ENCODE measurements at regions not wholly inside any gene's neighbourhood (a gene's known extent, or its start where the extent isn't known, plus 50 kb on each side); places are given as distances from the start of the nearest gene placed in this dataset.

- intact Hi-C loops (cut with DNase I), result no loop called here
- no peak for TF ChIP-seq CTCF (IDR thresholded peaks at IDR 0.05)
- no peak overlapping the region for H3K4me3 ChIP-seq
- DNase-seq, result no peak
- H3K36me3 ChIP-seq, result no peaks in the 10 kb centered on the region
- no peak overlapping the region for H3K9ac ChIP-seq (ENCODE audit: low read depth in 2 of 2, low read length in 2 of 2)
- H3K4me1 ChIP-seq, result no peaks in the 10 kb centered on the region
- no peaks in the 10 kb centered on the region for H3K9me3 ChIP-seq
- no peaks in the 10 kb centered on the region for H3K27me3 ChIP-seq
- no peak overlapping the region for H3K27ac ChIP-seq
Measured at GRCh38 chrX:69260169-69260568, 94.9 kb upstream of the PJA1 start.

- no peak for DNase-seq
- intact Hi-C loops (cut with DNase I), result no loop called here
- Histone ChIP-seq H3K9me3 (no peaks in the 10 kb centered on the region), H3K4me3 (no peak overlapping the region), H3K36me3 (no peaks in the 10 kb centered on the region), H3K27me3 (no peaks in the 10 kb centered on the region), H3K4me1 (no peaks in the 10 kb centered on the region), H3K9ac (ENCODE audit: low read depth in 2 of 2, low read length in 2 of 2) (no peak overlapping the region), H3K27ac (no peak overlapping the region)
- TF ChIP-seq CTCF (IDR thresholded peaks at IDR 0.05), result no peak
Measured at GRCh38 chrX:69258893-69259292, 93.6 kb upstream of the PJA1 start.

GRCh38 chrX:69257499-69258127, 92.4 kb upstream of the PJA1 start:
- no peak overlapping the region for H3K4me3 ChIP-seq
- no peaks in the 10 kb centered on the region for H3K36me3 ChIP-seq
- no peaks in the 10 kb centered on the region for H3K9me3 ChIP-seq
- no peak overlapping the region for H3K9ac ChIP-seq (ENCODE audit: low read depth in 2 of 2, low read length in 2 of 2)
- intact Hi-C loops (cut with DNase I), result no loop called here
- no peak for TF ChIP-seq CTCF (IDR thresholded peaks at IDR 0.05)
- H3K4me1 ChIP-seq, result no peaks in the 10 kb centered on the region
- no peaks in the 10 kb centered on the region for H3K27me3 ChIP-seq
- no peak overlapping the region for H3K27ac ChIP-seq
- DNase-seq, result no peak

GRCh38 chrX:69256291-69256565, 91.0 kb upstream of the PJA1 start:
- intact Hi-C loops (cut with DNase I), result no loop called here
- H3K36me3 ChIP-seq, result no peaks in the 10 kb centered on the region
- H3K4me1 ChIP-seq, result no peaks in the 10 kb centered on the region
- no peak overlapping the region for H3K27ac ChIP-seq
- DNase-seq, result no peak
- TF ChIP-seq CTCF (IDR thresholded peaks at IDR 0.05), result no peak
- no peaks in the 10 kb centered on the region for H3K27me3 ChIP-seq
- no peaks in the 10 kb centered on the region for H3K9me3 ChIP-seq
- no peak overlapping the region for H3K9ac ChIP-seq (ENCODE audit: low read depth in 2 of 2, low read length in 2 of 2)
- no peak overlapping the region for H3K4me3 ChIP-seq

GRCh38 chrX:69255441-69256290, 90.4 kb upstream of the PJA1 start:
- Histone ChIP-seq H3K4me3 (no peak overlapping the region), H3K36me3 (no peaks in the 10 kb centered on the region), H3K27me3 (no peaks in the 10 kb centered on the region), H3K9ac (ENCODE audit: low read depth in 2 of 2, low read length in 2 of 2) (no peak overlapping the region), H3K4me1 (no peaks in the 10 kb centered on the region), H3K27ac (no peak overlapping the region), H3K9me3 (no peaks in the 10 kb centered on the region)
- no peak for TF ChIP-seq CTCF (IDR thresholded peaks at IDR 0.05)
- DNase-seq, result no peak
- intact Hi-C loops (cut with DNase I), result no loop called here

Data from colonic mucosa (tissue), 4 donors.